22Rv1 (cell line): ENCODE measurements at regions not wholly inside any gene's neighbourhood (a gene's known extent, or its start where the extent isn't known, plus 50 kb on each side); places are given as distances from the start of the nearest gene placed in this dataset.

Experiments used
- H3K27ac ChIP-seq: fragments of 450-650 bp; 2 replicates; pipeline ENCODE4 v1.5.1; 2017
- CTCF ChIP-seq: fragments of 450-650 bp; IDR thresholded peaks from 2 replicates; pipeline ENCODE4 v1.5.1; 2017; ENCODE audit warnings: mild to moderate bottlenecking
- ZFX ChIP-seq: fragments of 450-650 bp; IDR thresholded peaks from 2 replicates; pipeline ENCODE4 v1.6.1; 2017; ENCODE audit warnings: antibody characterized with exemption, borderline replicate concordance

GRCh38 chr7:50842041-50842440 is 59.3 kb upstream of the GRB10 start:
- TF ChIP-seq CTCF (no peak), ZFX (no peak)
- no peak overlapping the region for H3K27ac ChIP-seq

GRCh38 chr7:50838675-50839377 is 56.1 kb upstream of the GRB10 start:
- TF ChIP-seq ZFX (no peak), CTCF (no peak)
- H3K27ac ChIP-seq: no peak overlapping the region

- no peak overlapping the region for H3K27ac ChIP-seq
Measured at GRCh38 chr7:50837965-50838364, 55.3 kb upstream of the GRB10 start.

GRCh38 chr7:50836646-50837045 is 54.0 kb upstream of the GRB10 start:
- no peak for TF ChIP-seq CTCF
- no peak for TF ChIP-seq ZFX
- no peak overlapping the region for H3K27ac ChIP-seq

More at GRCh38 chr7:50837965-50838364, 55.3 kb upstream of the GRB10 start:
- TF ChIP-seq CTCF: no peak
- no peak for TF ChIP-seq ZFX

- TF ChIP-seq CTCF (no peak), ZFX (no peak)
- no peak overlapping the region for H3K27ac ChIP-seq
Measured at GRCh38 chr7:50835156-50835555, 52.5 kb upstream of the GRB10 start.

GRCh38 chr7:50834679-50835078 is 52.0 kb upstream of the GRB10 start:
- TF ChIP-seq ZFX: no peak
- TF ChIP-seq CTCF: no peak
- no peak overlapping the region for H3K27ac ChIP-seq

- H3K27ac ChIP-seq: no peak overlapping the region
- no peak for TF ChIP-seq ZFX
- no peak for TF ChIP-seq CTCF
Measured at GRCh38 chr7:50834031-50834535, 51.4 kb upstream of the GRB10 start.
